ENCODE measurements at regions not wholly inside any gene's neighbourhood (a gene's known extent, or its start where the extent isn't known, plus 50 kb on each side); places are given as distances from the start of the nearest gene placed in this dataset.

DNA sequence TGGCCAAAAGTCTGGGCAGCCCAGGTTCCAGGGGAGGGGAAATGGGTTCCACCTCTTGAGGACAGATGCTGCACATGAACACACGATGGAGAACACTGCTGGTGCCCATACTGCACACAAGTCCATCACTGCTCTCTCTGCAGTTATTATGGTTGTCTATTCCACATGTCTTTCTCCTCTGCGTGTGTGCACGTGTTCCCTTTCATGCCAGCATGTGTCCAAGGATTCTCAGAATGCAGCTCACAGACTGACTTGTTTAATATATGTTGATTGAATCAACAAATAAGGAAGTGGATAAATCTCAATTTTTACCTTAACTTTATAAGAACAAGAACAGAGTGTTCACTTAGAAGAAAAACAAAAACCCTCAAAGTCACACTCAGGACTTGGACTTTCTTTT lies 158.9 kb downstream of the FNDC1 start:
- no peak for DNase-seq
- intact Hi-C loops (cut with DNase I; ENCODE audit: low total_unique reads) = no loop called here
- H3K27ac ChIP-seq = no peak overlapping the region
- no peaks in the 10 kb centered on the region for H3K9me3 ChIP-seq
- H3K36me3 ChIP-seq (ENCODE audit: low read depth, missing control alignments) = no peaks in the 10 kb centered on the region
- no peaks in the 10 kb centered on the region for H3K4me1 ChIP-seq
- 88 to 98% methylated on average over 3 of the region's 3 CpGs for WGBS, 2 donors
- no peak overlapping the region for H3K4me3 ChIP-seq
- no peaks in the 10 kb centered on the region for H3K27me3 ChIP-seq
- TF ChIP-seq POLR2A (IDR thresholded peaks at IDR 0.05) = no peak
- TF ChIP-seq, protein P1, sequence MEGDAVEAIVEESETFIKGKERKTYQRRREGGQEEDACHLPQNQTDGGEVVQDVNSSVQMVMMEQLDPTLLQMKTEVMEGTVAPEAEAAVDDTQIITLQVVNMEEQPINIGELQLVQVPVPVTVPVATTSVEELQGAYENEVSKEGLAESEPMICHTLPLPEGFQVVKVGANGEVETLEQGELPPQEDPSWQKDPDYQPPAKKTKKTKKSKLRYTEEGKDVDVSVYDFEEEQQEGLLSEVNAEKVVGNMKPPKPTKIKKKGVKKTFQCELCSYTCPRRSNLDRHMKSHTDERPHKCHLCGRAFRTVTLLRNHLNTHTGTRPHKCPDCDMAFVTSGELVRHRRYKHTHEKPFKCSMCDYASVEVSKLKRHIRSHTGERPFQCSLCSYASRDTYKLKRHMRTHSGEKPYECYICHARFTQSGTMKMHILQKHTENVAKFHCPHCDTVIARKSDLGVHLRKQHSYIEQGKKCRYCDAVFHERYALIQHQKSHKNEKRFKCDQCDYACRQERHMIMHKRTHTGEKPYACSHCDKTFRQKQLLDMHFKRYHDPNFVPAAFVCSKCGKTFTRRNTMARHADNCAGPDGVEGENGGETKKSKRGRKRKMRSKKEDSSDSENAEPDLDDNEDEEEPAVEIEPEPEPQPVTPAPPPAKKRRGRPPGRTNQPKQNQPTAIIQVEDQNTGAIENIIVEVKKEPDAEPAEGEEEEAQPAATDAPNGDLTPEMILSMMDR (IDR thresholded peaks at IDR 0.05) = no peak

DNA sequence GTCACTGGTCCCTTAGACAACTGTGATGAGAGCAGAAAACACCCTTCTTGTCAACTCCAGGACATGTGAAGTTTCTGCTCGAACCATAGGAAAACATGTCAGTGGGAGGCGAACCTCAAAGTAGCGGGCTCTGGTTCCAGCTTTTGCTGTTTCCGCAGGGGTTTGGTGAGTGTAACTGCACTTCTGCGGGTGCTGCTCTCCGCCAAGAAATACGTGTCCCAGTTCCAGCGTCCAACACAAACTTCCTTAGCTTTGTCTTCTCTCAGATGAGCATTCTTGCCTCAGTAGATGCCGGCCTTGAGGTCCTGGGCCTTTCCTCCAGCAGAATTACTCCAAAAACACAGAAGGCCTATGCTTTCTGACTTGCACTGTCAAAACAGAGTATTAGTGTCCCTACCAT lies 156.3 kb downstream of the FNDC1 start:
- 60 to 71% methylated on average over 9 of the region's 9 CpGs for WGBS, 2 donors
- no peaks in the 10 kb centered on the region for H3K9me3 ChIP-seq
- no peak overlapping the region for H3K4me3 ChIP-seq
- H3K36me3 ChIP-seq (ENCODE audit: low read depth, missing control alignments) = no peaks in the 10 kb centered on the region
- H3K27ac ChIP-seq = no peak overlapping the region
- TF ChIP-seq POLR2A (IDR thresholded peaks at IDR 0.05) = no peak
- TF ChIP-seq, protein P1 (IDR thresholded peaks at IDR 0.05) = no peak
- H3K4me1 ChIP-seq = no peaks in the 10 kb centered on the region
- intact Hi-C loops (cut with DNase I; ENCODE audit: low total_unique reads) = no loop called here
- no peaks in the 10 kb centered on the region for H3K27me3 ChIP-seq
- no peak for DNase-seq

GRCh38 chr6:159324596-159324995 lies 155.4 kb downstream of the FNDC1 start:
- H3K36me3 ChIP-seq (ENCODE audit: low read depth, missing control alignments) = no peaks in the 10 kb centered on the region
- no peak overlapping the region for H3K4me3 ChIP-seq
- H3K4me1 ChIP-seq = no peaks in the 10 kb centered on the region
- 63 to 76% methylated on average over 2 of the region's 2 CpGs for WGBS, 2 donors
- H3K9me3 ChIP-seq = no peaks in the 10 kb centered on the region
- intact Hi-C loops (cut with DNase I; ENCODE audit: low total_unique reads) = no loop called here
- DNase-seq = no peak
- H3K27me3 ChIP-seq = no peaks in the 10 kb centered on the region
- no peak overlapping the region for H3K27ac ChIP-seq
- no peak for TF ChIP-seq POLR2A (IDR thresholded peaks at IDR 0.05)
- TF ChIP-seq, protein P1 (IDR thresholded peaks at IDR 0.05) = no peak

Small RNA genes in the stretch of these regions (small RNA-seq; reads per million reads assigned to genes)
- gene AL078604.3 = 0 reads per million in 2 donors
